ENCODE measurements at regions not wholly inside any gene's neighbourhood (a gene's known extent, or its start where the extent isn't known, plus 50 kb on each side); places are given as distances from the start of the nearest gene placed in this dataset.

DNA sequence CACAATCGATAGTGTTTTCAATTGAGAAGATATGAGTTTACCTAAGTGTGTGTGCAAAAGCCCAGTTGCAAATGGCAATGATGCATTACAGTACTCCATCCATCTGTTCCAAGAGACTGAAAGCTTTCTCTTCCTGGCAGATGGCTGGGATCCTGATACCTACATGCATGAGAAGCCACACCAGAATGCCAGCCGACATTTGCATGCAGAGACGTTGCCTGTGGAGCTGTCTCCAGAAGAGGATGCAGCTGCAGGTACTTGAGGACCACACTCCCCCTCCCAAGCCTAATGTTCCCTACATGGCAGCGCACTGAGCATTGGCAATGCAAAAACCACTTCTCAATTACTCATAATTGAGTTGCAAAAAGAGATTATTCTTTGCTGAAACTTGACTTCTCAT is 332.1 kb downstream of the WDR11 start:
- TF ChIP-seq, protein P1, sequence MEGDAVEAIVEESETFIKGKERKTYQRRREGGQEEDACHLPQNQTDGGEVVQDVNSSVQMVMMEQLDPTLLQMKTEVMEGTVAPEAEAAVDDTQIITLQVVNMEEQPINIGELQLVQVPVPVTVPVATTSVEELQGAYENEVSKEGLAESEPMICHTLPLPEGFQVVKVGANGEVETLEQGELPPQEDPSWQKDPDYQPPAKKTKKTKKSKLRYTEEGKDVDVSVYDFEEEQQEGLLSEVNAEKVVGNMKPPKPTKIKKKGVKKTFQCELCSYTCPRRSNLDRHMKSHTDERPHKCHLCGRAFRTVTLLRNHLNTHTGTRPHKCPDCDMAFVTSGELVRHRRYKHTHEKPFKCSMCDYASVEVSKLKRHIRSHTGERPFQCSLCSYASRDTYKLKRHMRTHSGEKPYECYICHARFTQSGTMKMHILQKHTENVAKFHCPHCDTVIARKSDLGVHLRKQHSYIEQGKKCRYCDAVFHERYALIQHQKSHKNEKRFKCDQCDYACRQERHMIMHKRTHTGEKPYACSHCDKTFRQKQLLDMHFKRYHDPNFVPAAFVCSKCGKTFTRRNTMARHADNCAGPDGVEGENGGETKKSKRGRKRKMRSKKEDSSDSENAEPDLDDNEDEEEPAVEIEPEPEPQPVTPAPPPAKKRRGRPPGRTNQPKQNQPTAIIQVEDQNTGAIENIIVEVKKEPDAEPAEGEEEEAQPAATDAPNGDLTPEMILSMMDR (IDR thresholded peaks at IDR 0.05) = no peak
- TF ChIP-seq POLR2A (IDR thresholded peaks at IDR 0.05) = no peak
